ENCODE measurements at regions not wholly inside any gene's neighbourhood (a gene's known extent, or its start where the extent isn't known, plus 50 kb on each side); places are given as distances from the start of the nearest gene placed in this dataset.

- Mint-ChIP-seq H3K9me3 (no peaks in the 10 kb centered on the region), H3K4me3 (no peak overlapping the region), H3K4me1 (no peaks in the 10 kb centered on the region), H3K36me3 (ENCODE audit: low read depth) (no peaks in the 10 kb centered on the region), H3K27me3 (peaks cover 3% of the 10 kb centered on the region), H3K27ac (no peak overlapping the region)
- ATAC-seq (no peak), DNase-seq (no peak)
Measured at GRCh38 chr1:57882934-57883641, 459.2 kb upstream of the DAB1 start.

GRCh38 chr1:57882072-57882471 is 458.2 kb upstream of the DAB1 start:
- H3K27ac Mint-ChIP-seq = no peak overlapping the region
- no peaks in the 10 kb centered on the region for H3K9me3 Mint-ChIP-seq
- ATAC-seq = no peak
- no peaks in the 10 kb centered on the region for H3K4me1 Mint-ChIP-seq
- no peak for DNase-seq
- H3K27me3 Mint-ChIP-seq = peaks cover 3% of the 10 kb centered on the region
- no peak overlapping the region for H3K4me3 Mint-ChIP-seq
- no peaks in the 10 kb centered on the region for H3K36me3 Mint-ChIP-seq (ENCODE audit: low read depth)

- no peaks in the 10 kb centered on the region for H3K9me3 Mint-ChIP-seq
- no peaks in the 10 kb centered on the region for H3K36me3 Mint-ChIP-seq (ENCODE audit: low read depth)
- peaks cover 3% of the 10 kb centered on the region for H3K27me3 Mint-ChIP-seq
- no peak overlapping the region for H3K4me3 Mint-ChIP-seq
- H3K27ac Mint-ChIP-seq = no peak overlapping the region
- no peak for ATAC-seq
- DNase-seq = no peak
- no peaks in the 10 kb centered on the region for H3K4me1 Mint-ChIP-seq
Measured at GRCh38 chr1:57881639-57882038, 457.8 kb upstream of the DAB1 start.

DNA sequence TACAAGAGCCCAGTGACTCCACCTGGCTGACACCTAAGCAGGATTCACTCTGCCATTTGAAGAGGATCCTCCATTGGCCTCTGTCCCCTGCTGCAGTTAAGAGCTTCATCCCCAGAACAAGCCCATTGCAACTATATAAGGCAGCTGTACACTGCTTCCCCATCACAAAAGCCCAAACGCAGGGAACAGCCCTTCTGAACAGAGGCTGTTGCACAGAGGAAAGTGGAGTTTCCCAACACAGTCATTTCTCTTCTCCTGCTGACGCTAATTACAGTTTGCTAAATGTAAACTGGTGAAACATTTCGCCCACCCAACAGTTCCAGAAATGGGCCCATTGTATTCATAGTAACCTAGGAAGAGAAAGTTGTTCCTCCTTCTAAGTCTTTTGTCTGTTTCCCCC is 455.8 kb upstream of the DAB1 start:
- Mint-ChIP-seq H3K36me3 (ENCODE audit: low read depth) (no peaks in the 10 kb centered on the region), H3K9me3 (no peaks in the 10 kb centered on the region), H3K4me3 (no peak overlapping the region), H3K27ac (no peak overlapping the region), H3K4me1 (no peaks in the 10 kb centered on the region), H3K27me3 (peaks cover 3% of the 10 kb centered on the region)
- no peak for DNase-seq
- no peak for ATAC-seq

DNA sequence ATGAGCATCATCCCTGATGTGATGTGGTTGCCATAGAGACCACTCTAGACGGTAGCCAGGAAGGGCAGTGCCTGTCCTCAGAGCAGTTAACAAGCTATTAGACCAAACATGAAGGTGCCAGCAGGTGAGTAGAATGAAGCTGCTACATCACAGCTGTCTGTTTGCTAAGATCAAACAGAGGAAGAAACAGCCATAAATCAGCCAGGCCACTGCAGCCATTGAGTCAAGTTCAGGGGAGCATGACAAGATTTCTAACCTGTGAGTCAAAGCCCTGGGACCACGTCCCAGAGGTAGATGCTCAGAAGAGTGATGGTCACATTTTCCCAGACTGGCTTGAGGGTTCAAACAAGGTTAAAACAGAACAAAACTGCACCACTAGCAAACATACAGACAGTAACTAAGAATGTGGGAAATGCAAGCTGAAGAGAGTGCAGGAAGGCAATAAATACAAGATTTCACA is 450.6 kb upstream of the DAB1 start:
- Mint-ChIP-seq H3K27me3 (no peaks in the 10 kb centered on the region), H3K4me1 (no peaks in the 10 kb centered on the region), H3K27ac (no peak overlapping the region), H3K4me3 (no peak overlapping the region), H3K9me3 (peaks cover 6% of the 10 kb centered on the region), H3K36me3 (ENCODE audit: low read depth) (no peaks in the 10 kb centered on the region)
- DNase-seq (no peak), ATAC-seq (no peak)

DNA sequence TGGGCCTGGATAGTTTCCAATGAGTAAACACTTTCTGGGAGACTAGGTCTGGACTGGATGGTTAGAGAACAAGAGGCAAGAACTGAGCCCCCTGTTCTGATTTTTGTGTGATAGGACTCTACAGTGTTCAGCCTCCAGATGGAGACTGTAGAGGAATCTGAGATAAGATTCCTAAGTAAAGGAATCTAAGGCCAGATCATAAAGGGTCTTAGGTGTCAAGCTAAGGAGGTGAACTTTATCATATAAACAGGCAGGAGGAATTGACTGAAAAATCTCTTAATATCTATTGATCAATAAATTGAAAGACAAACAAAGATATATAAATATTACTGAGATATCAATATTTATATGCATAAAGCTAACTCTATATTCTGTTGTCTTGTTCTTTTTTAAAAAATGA is 449.1 kb upstream of the DAB1 start:
- Mint-ChIP-seq H3K36me3 (ENCODE audit: low read depth) (no peaks in the 10 kb centered on the region), H3K27me3 (no peaks in the 10 kb centered on the region), H3K27ac (no peak overlapping the region), H3K4me3 (no peak overlapping the region), H3K9me3 (peaks cover 6% of the 10 kb centered on the region), H3K4me1 (no peaks in the 10 kb centered on the region)
- DNase-seq (no peak), ATAC-seq (no peak)

GRCh38 chr1:57868908-57869307 is 445.0 kb upstream of the DAB1 start:
- DNase-seq = no peak
- no peaks in the 10 kb centered on the region for H3K36me3 Mint-ChIP-seq (ENCODE audit: low read depth)
- no peak overlapping the region for H3K4me3 Mint-ChIP-seq
- ATAC-seq = no peak
- no peaks in the 10 kb centered on the region for H3K27me3 Mint-ChIP-seq
- H3K9me3 Mint-ChIP-seq = peaks cover 6% of the 10 kb centered on the region
- H3K4me1 Mint-ChIP-seq = no peaks in the 10 kb centered on the region
- H3K27ac Mint-ChIP-seq = no peak overlapping the region

- Mint-ChIP-seq H3K27ac (no peak overlapping the region), H3K4me3 (no peak overlapping the region), H3K27me3 (no peaks in the 10 kb centered on the region), H3K36me3 (ENCODE audit: low read depth) (no peaks in the 10 kb centered on the region), H3K9me3 (peaks cover 6% of the 10 kb centered on the region), H3K4me1 (no peaks in the 10 kb centered on the region)
- DNase-seq (no peak), ATAC-seq (no peak)
Measured at GRCh38 chr1:57868239-57868638, 444.4 kb upstream of the DAB1 start.

DNA sequence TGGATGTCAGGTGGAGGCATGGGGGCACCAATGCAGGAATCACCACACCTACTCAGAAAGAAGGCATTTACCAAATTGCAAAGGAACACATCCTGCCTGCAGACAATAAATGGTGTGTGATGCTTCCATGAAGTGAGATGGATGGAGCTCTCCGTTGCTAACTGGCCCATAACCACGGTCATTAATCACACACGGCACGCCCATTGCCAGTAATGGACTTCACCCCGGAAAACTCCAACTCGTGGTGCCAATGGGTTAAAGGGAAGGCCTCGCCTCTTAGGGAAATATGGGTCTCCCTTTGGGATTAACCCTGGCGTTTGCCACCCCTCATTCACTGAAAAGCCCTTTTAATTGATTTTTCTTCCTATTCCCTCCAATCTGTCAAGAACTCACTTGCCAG is 443.1 kb upstream of the DAB1 start:
- Mint-ChIP-seq H3K4me3 (no peak overlapping the region), H3K27ac (no peak overlapping the region), H3K4me1 (no peaks in the 10 kb centered on the region), H3K9me3 (no peaks in the 10 kb centered on the region), H3K27me3 (no peaks in the 10 kb centered on the region), H3K36me3 (ENCODE audit: low read depth) (no peaks in the 10 kb centered on the region)
- no peak for ATAC-seq
- no peak for DNase-seq

- Mint-ChIP-seq H3K4me3 (no peak overlapping the region), H3K27ac (no peak overlapping the region), H3K9me3 (no peaks in the 10 kb centered on the region), H3K36me3 (ENCODE audit: low read depth) (no peaks in the 10 kb centered on the region), H3K4me1 (no peaks in the 10 kb centered on the region), H3K27me3 (no peaks in the 10 kb centered on the region)
- ATAC-seq = no peak
- DNase-seq = no peak
Measured at GRCh38 chr1:57860931-57861565, 437.2 kb upstream of the DAB1 start.

DNA sequence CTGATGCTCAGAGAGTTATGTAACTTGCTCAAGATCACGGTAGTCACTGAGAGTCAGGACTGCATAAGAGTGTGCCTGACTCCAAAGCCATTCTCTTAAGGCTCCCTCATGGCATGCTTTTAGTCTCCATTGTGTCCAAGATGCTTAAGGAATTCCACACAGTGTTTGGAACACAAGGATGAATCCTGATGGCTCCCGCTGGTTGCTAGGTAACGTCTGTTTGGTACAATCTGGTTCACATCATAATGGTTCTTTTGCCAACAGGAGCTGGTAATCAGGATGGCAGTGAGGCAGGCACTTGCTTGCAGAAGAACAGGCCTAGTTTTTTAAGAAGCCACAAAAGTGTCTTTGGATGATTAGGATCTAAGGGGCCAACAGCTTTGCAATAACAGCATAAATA is 436.5 kb upstream of the DAB1 start:
- no peak for ATAC-seq
- no peaks in the 10 kb centered on the region for H3K4me1 Mint-ChIP-seq
- H3K36me3 Mint-ChIP-seq (ENCODE audit: low read depth) = no peaks in the 10 kb centered on the region
- H3K27me3 Mint-ChIP-seq = no peaks in the 10 kb centered on the region
- no peak overlapping the region for H3K4me3 Mint-ChIP-seq
- no peak for DNase-seq
- H3K9me3 Mint-ChIP-seq = no peaks in the 10 kb centered on the region
- no peak overlapping the region for H3K27ac Mint-ChIP-seq

DNA sequence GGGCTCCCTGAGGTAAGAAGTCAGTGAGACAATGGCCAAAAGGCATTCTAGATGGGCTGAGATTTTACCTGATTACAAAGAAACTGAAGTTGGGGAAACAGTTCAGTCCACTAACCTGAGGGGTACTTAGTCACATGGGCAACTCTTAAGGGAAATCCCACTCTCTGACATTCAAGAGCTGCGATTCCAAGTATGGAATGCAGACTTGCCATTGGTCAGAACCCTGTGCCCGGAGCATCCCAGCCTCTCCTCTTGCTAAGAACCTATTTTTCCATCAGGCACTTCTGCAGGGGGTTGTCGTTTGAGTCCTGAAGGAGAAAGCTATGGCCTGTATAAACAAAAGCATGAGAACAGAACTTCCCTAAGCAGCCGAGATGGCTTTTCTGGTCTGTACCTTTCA is 434.9 kb upstream of the DAB1 start:
- no peak for ATAC-seq
- Mint-ChIP-seq H3K27me3 (peaks cover 2% of the 10 kb centered on the region), H3K4me1 (no peaks in the 10 kb centered on the region), H3K27ac (no peak overlapping the region), H3K9me3 (no peaks in the 10 kb centered on the region), H3K36me3 (ENCODE audit: low read depth) (no peaks in the 10 kb centered on the region), H3K4me3 (no peak overlapping the region)
- no peak for DNase-seq

- Mint-ChIP-seq H3K9me3 (no peaks in the 10 kb centered on the region), H3K4me3 (no peak overlapping the region), H3K27ac (no peak overlapping the region), H3K36me3 (ENCODE audit: low read depth) (no peaks in the 10 kb centered on the region), H3K27me3 (peaks cover 2% of the 10 kb centered on the region), H3K4me1 (no peaks in the 10 kb centered on the region)
- no peak for ATAC-seq
- no peak for DNase-seq
Measured at GRCh38 chr1:57857809-57858208, 433.9 kb upstream of the DAB1 start.

DNA sequence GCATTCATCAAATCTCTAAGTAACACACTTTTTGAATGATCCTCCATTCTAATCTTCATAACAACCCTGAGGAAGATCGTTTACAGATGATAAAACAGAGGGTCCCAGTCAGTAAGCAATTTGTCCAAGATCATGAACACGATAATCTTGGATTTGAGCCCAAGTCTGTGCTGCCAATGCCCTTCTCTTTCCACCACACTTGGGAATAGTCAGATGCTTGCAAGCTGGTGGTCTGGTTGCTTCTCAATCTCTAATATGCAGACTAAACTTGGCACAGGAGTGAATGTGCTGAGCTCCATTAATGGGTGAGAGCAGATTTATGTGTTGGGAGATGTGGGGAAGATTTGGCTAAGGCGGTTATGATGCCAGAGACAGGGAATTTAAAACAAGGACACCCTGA is 430.6 kb upstream of the DAB1 start:
- Mint-ChIP-seq H3K27ac (no peak overlapping the region), H3K4me3 (no peak overlapping the region), H3K27me3 (peaks cover 2% of the 10 kb centered on the region), H3K9me3 (no peaks in the 10 kb centered on the region), H3K4me1 (no peaks in the 10 kb centered on the region), H3K36me3 (ENCODE audit: low read depth) (no peaks in the 10 kb centered on the region)
- ATAC-seq (no peak), DNase-seq (no peak)

GRCh38 chr1:57850176-57850940 is 426.5 kb upstream of the DAB1 start:
- Mint-ChIP-seq H3K4me3 (no peak overlapping the region), H3K36me3 (ENCODE audit: low read depth) (no peaks in the 10 kb centered on the region), H3K27me3 (peaks cover 5% of the 10 kb centered on the region), H3K9me3 (no peaks in the 10 kb centered on the region), H3K27ac (no peak overlapping the region), H3K4me1 (no peaks in the 10 kb centered on the region)
- DNase-seq (no peak), ATAC-seq (no peak)

Data from activated naive CD8-positive, alpha-beta T cell treated with anti-CD3 and anti-CD28 coated beads, Interleukin-2, amount 50 U/mL, for 24 hours (primary cell).